NT2/D1 (cell line): ENCODE measurements at regions not wholly inside any gene's neighbourhood (a gene's known extent, or its start where the extent isn't known, plus 50 kb on each side); places are given as distances from the start of the nearest gene placed in this dataset.

ENCODE experiments used
- SUZ12 ChIP-seq: IDR thresholded peaks from 2 replicates; pipeline ENCODE4 v1.6.1; 2011; ENCODE audit not compliant: insufficient read length, insufficient read depth; ENCODE audit errors: extremely low read depth
- YY1 ChIP-seq: IDR thresholded peaks from 2 replicates; pipeline ENCODE4 v1.6.1; 2011; ENCODE audit not compliant: insufficient read length, insufficient read depth
- ZNF274 ChIP-seq: IDR thresholded peaks from 2 replicates; pipeline ENCODE4 v1.6.1; 2011; ENCODE audit warnings: mild to moderate bottlenecking, low read depth, low read length

GRCh38 chr3:159866201-159866746, 122.4 kb upstream of the IL12A start:
- TF ChIP-seq ZNF274 (no peak), SUZ12 (no peak), YY1 (no peak)
